Activated CD4-positive, alpha-beta T cell treated with anti-CD3 and anti-CD28 coated beads, Interleukin-2, amount 10 ng/mL, durations not matched to agents 7 days and 5 days (primary cell): ENCODE measurements at regions not wholly inside any gene's neighbourhood (a gene's known extent, or its start where the extent isn't known, plus 50 kb on each side); places are given as distances from the start of the nearest gene placed in this dataset.

Source experiments
- CTCF ChIA-PET: fragments of 350-600 bp; sonication (Branson Sonifier 250); formaldehyde crosslinking; loops from one replicate; lab custom pipeline; 2021; ENCODE audit warnings: antibody characterized with exemption; lab: Charles Lee
- POLR2A ChIA-PET: fragments of 350-600 bp; sonication (Branson Sonifier 250); formaldehyde crosslinking; loops from one replicate; lab custom pipeline; 2021; ENCODE audit warnings: antibody characterized with exemption; lab: Charles Lee
- DNase-seq: peaks from one replicate; pipeline ENCODE4 v3.0.0-alpha.2; 2020
- H3K27ac Mint-ChIP-seq: one replicate; pipeline ENCODE4 v1.8.0; 2021; ENCODE audit warnings: mild to moderate bottlenecking, moderate library complexity, mixed read lengths
- H3K27me3 Mint-ChIP-seq: one replicate; pipeline ENCODE4 v1.8.0; 2021; ENCODE audit warnings: mixed read lengths
- H3K36me3 Mint-ChIP-seq: one replicate; pipeline ENCODE4 v1.8.0; 2021; ENCODE audit warnings: low read depth, mixed read lengths
- H3K4me1 Mint-ChIP-seq: one replicate; pipeline ENCODE4 v1.8.0; 2021; ENCODE audit warnings: mixed read lengths
- H3K4me3 Mint-ChIP-seq: one replicate; pipeline ENCODE4 v1.8.0; 2021; ENCODE audit warnings: mild to moderate bottlenecking, moderate library complexity, mixed read lengths
- H3K9me3 Mint-ChIP-seq: one replicate; pipeline ENCODE4 v1.8.0; 2021; ENCODE audit warnings: mixed read lengths

DNA sequence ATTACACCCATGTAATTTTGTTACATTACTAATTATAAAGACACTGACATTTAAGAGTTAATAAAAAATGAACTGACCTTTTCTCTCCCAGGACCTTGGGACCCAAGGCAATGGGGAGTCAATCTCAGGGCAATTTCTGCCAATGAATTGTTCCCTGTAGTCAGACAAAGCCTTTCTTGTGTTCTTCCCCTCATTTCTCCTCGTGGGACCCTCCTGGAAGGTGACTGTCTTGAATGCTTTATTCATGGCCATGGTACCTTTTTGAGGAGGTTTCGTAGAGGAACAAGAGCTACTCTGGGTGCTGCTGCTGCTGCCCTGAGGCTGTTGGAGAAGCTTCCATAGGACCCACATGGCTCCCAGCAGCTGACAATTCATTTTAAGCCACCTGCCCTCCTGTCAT is 190.3 kb downstream of the SNX18 start:
- Mint-ChIP-seq H3K9me3 (peaks cover 2% of the 10 kb centered on the region), H3K27ac (no peak overlapping the region), H3K27me3 (peaks cover 3% of the 10 kb centered on the region), H3K4me1 (peaks cover 2% of the 10 kb centered on the region), H3K36me3 (peaks cover 2% of the 10 kb centered on the region), H3K4me3 (no peak overlapping the region)
- ChIA-PET CTCF (interaction anchor here (0.5 to 2.1 kb wide), 5 partner anchors 10 to 318 kb away, joined by 3 to 7 read pairs (median 3); no protein-coding TSS in a partner anchor), POLR2A (no interaction called here)
- DNase-seq = no peak

DNA sequence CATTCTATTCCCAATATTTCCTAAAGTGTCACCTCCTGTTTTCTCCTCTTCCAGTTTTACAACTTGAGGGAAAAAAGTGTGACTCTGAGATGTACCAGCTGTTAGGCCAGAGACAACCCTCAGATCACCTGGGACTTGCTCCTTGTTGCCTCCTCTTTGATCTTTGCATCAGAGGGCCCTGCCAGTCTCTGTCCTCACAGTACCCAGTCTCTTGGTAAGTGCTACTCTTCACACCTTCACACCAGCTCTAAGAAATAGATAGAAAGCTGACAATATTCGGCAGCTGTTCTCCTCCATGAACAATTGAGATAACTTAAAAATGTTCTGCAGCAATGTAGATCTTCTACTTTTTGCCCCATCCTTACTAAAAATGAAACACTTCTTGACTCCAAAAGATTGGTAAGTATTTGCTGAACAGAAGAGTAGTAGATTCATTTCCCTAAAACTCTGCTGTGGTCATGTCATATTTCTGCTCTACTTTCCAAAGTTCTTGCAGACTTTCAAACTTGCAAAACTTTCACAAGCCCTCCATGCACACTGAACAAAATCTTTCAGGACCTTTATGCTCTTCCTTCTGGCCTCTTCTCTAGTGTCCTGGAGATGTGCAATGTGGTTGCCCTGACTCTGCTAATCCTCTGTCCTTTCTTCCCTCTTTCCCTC is 188.6 kb downstream of the SNX18 start:
- H3K27me3 Mint-ChIP-seq = peaks cover 3% of the 10 kb centered on the region
- DNase-seq = no peak
- peaks cover 2% of the 10 kb centered on the region for H3K4me1 Mint-ChIP-seq
- H3K9me3 Mint-ChIP-seq = no peaks in the 10 kb centered on the region
- ChIA-PET POLR2A (no interaction called here), CTCF (interaction anchor here (0.6 to 2.1 kb wide), 3 partner anchors 9 to 1272 kb away, joined by 4 to 7 read pairs (median 5); partner anchors contain the start of gene SNX18)
- H3K27ac Mint-ChIP-seq = no peak overlapping the region
- no peak overlapping the region for H3K4me3 Mint-ChIP-seq
- no peaks in the 10 kb centered on the region for H3K36me3 Mint-ChIP-seq

DNA sequence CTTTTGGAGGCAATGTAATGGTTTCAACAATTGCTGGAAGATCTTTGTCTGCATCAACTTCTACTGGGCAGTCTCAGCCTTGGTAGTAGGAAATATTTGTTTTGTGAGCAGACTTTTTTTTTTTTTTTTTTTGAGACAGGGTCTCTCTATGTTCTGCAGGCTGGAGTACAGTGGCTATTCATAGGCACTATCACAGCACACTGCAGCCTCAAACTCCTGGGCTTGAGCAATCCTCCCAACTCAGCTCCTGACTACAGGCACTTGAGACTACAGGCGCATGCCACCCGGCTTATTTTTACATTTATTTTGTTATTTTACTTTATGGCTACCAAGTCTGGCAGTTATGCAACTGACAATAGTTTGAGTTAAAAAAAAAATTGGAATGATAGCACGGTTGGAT is 187.3 kb downstream of the SNX18 start:
- H3K9me3 Mint-ChIP-seq = no peaks in the 10 kb centered on the region
- no peak for DNase-seq
- no peak overlapping the region for H3K4me3 Mint-ChIP-seq
- ChIA-PET POLR2A (no interaction called here), CTCF (no interaction called here)
- H3K27me3 Mint-ChIP-seq = peaks cover 3% of the 10 kb centered on the region
- H3K4me1 Mint-ChIP-seq = peaks cover 2% of the 10 kb centered on the region
- H3K36me3 Mint-ChIP-seq = no peaks in the 10 kb centered on the region
- no peak overlapping the region for H3K27ac Mint-ChIP-seq

DNA sequence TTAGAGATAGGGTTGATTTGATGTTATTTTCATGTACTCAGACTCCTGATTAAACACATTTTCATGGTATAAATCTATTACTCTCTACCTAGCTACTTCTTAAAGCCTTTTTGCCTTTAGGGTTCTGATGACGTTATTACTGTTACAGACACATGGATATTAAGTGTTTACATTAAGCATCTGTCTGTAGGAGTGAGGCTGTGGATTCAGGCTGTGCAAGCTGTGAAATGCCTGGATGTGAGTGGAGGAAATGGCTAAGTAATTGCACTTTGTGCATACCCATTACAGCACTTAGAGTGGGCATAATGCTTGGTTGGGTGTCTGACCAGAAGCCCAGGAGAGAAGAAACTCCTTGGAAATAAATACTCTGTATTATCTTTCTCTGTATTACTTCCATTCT is 186.8 kb downstream of the SNX18 start:
- no peaks in the 10 kb centered on the region for H3K9me3 Mint-ChIP-seq
- POLR2A ChIA-PET = no interaction called here

DNA sequence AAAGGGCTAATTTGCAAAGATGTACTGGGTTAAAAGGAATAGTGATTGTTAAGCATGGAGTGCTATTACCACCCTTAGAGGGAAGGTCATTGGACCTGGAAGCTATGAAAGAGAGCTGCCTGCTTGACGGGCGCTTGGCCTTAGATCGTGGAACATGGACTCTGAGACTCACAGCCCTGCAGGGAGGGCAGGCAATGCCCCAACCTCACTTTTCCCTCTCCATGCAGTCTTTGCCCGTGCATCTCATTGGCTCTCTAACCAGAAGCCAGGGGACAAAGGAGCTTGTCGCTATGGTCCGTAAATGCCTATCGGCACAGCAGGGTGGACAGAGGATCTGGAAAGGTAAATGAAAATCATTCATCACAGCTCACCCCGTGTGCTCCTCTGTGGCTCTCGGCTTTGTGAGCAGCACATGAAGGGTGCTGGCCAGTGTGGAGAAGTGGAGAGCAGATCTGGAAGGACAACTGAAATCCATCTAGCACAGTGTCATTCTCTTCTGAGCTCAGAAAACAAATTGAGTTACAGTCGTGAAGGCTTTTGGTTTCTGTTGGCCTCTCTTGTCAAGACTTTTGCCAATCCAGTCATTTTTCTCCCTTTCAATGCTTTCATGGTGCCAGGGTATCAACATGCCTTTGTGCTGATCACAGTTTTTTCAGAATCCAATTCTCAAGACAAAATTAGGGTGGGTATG is 186.2 kb downstream of the SNX18 start:
- Mint-ChIP-seq H3K4me3 (no peak overlapping the region), H3K27ac (no peak overlapping the region), H3K9me3 (no peaks in the 10 kb centered on the region), H3K27me3 (peaks cover 3% of the 10 kb centered on the region), H3K4me1 (peaks cover 2% of the 10 kb centered on the region), H3K36me3 (no peaks in the 10 kb centered on the region)
- CTCF ChIA-PET = interaction anchor here (0.6 to 1.1 kb wide), 3 partner anchors 12 to 43 kb away, joined by 3 to 4 read pairs (median 3); no protein-coding TSS in a partner anchor
- POLR2A ChIA-PET = no interaction called here
- no peak for DNase-seq

More for the DNA sequence above, 186.8 kb downstream of the SNX18 start:
- Mint-ChIP-seq H3K27ac (no peak overlapping the region), H3K27me3 (peaks cover 3% of the 10 kb centered on the region), H3K4me1 (peaks cover 2% of the 10 kb centered on the region), H3K4me3 (no peak overlapping the region), H3K36me3 (no peaks in the 10 kb centered on the region)
- DNase-seq = no peak
- CTCF ChIA-PET = interaction anchor here (0.6 to 1.1 kb wide), 2 partner anchors 15 to 44 kb away, joined by 3 to 4 read pairs; no protein-coding TSS in a partner anchor

DNA sequence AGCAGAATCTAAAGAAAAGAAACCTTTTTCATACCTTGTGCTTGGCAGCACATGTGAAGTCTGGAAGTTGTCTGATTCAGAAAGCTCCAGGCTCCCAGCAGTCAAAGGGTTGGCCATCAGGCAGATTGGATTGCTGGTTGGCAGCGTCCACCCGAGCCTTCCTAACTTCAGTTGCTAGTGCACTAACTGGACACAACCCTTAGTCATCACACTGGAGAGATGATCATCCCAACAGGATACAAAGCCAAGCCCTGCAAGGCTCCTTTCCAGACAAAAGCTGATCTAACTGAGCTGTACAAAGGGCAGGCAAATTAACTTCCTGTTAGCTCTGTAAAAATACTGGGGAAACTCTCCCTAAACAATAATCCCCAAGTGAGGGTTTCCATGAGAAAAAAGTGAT is 185.6 kb downstream of the SNX18 start:
- peaks cover 2% of the 10 kb centered on the region for H3K4me1 Mint-ChIP-seq
- ChIA-PET CTCF (interaction anchor here (1.1 kb wide), 2 partner anchors 13 to 14 kb away, joined by 3 to 4 read pairs; no protein-coding TSS in a partner anchor), POLR2A (no interaction called here)

DNA sequence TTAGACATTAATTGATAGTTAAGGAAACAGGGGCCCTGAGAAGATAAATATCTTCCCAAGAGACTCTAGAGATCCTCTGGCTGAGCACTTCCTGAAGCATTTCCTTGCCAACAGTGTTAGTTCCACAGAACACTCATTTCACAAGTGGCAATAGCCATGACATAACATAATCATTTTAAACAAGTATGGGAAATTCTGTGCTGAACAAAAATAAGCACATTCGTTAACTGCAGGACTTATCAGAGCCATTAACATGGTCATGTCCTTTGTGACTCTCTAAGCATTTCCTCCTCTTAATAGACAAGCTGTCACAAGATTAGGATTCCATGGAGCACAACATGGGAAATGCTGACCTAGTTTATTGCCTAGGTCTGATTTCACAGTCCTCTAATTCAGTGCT is 184.9 kb downstream of the SNX18 start:
- no peaks in the 10 kb centered on the region for H3K36me3 Mint-ChIP-seq
- no peak overlapping the region for H3K27ac Mint-ChIP-seq
- peaks cover 2% of the 10 kb centered on the region for H3K4me1 Mint-ChIP-seq
- no peaks in the 10 kb centered on the region for H3K9me3 Mint-ChIP-seq
- CTCF ChIA-PET = interaction anchor here (1.1 kb wide), 1 partner anchor 14 kb away, joined by 3 read pairs; no protein-coding TSS in a partner anchor
- POLR2A ChIA-PET = no interaction called here
- no peak overlapping the region for H3K4me3 Mint-ChIP-seq
- peaks cover 3% of the 10 kb centered on the region for H3K27me3 Mint-ChIP-seq
- DNase-seq = no peak

More for the DNA sequence above, 185.6 kb downstream of the SNX18 start:
- no peak for DNase-seq
- H3K27me3 Mint-ChIP-seq = peaks cover 3% of the 10 kb centered on the region
- no peaks in the 10 kb centered on the region for H3K36me3 Mint-ChIP-seq
- H3K9me3 Mint-ChIP-seq = no peaks in the 10 kb centered on the region
- no peak overlapping the region for H3K4me3 Mint-ChIP-seq
- H3K27ac Mint-ChIP-seq = no peak overlapping the region

DNA sequence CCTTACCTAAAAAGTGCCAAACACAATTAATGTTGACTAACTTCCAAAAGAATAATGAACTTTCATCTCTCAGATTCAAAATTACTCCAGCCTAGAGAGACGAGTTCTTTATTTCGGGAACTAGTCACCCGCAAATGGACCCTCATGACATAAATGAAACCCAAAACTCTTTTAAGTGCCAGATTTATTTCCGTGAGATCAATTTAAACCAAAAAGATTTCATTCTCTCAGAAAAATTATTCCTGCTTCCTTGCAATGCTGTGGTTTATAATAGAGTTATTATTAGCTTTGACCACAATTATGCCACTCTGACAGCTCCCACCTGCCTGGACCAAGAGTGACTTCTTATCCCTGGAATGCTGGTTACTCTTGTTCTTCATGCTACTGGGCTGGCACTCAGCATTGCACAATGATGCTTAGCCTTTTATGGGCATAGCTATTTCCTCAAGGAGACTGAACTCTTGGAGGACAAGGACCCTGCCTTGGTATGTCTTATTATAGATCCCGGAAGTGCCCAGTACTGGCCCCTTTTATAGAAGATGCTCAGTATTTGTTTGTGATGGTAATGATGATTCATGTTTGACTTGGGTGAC is 183.5 kb downstream of the SNX18 start:
- peaks cover 2% of the 10 kb centered on the region for H3K27me3 Mint-ChIP-seq
- no peak overlapping the region for H3K27ac Mint-ChIP-seq
- no peaks in the 10 kb centered on the region for H3K9me3 Mint-ChIP-seq
- POLR2A ChIA-PET = interaction anchor here (0.6 kb wide), 1 partner anchor 91 kb away, joined by 3 read pairs; no protein-coding TSS in a partner anchor
- H3K4me1 Mint-ChIP-seq = peaks cover 1% of the 10 kb centered on the region
- H3K4me3 Mint-ChIP-seq = no peak overlapping the region
- no peaks in the 10 kb centered on the region for H3K36me3 Mint-ChIP-seq
- no peak for DNase-seq
- CTCF ChIA-PET = interaction anchor here (1.0 kb wide), 1 partner anchor 9 kb away, joined by 3 read pairs; no protein-coding TSS in a partner anchor

DNA sequence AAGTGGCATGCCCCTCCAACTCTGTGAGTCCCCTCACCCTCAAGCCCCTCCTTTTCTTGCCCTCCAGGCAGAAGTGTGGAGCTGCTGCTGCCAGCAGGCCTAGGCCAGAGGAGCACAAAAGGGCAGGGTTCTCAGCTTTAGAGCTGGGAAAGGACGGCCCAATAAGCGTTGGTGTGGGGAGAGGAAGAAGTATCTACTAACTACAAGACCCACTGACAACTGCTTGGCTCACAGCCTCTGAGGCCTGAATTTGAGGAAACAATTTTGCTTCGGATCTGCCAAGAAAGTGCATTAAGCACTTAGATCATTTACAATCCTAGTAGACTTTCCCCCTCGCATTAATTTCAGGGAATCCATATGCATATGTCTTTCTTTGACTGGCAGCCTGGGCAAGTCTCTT is 179.4 kb downstream of the SNX18 start:
- H3K36me3 Mint-ChIP-seq = no peaks in the 10 kb centered on the region
- no peak overlapping the region for H3K27ac Mint-ChIP-seq
- H3K27me3 Mint-ChIP-seq = no peaks in the 10 kb centered on the region
- peaks cover 1% of the 10 kb centered on the region for H3K9me3 Mint-ChIP-seq
- no peak overlapping the region for H3K4me3 Mint-ChIP-seq
- DNase-seq = no peak
- ChIA-PET POLR2A (no interaction called here), CTCF (interaction anchor here (1.8 kb wide), 1 partner anchor 10 kb away, joined by 7 read pairs; no protein-coding TSS in a partner anchor)
- H3K4me1 Mint-ChIP-seq = no peaks in the 10 kb centered on the region

DNA sequence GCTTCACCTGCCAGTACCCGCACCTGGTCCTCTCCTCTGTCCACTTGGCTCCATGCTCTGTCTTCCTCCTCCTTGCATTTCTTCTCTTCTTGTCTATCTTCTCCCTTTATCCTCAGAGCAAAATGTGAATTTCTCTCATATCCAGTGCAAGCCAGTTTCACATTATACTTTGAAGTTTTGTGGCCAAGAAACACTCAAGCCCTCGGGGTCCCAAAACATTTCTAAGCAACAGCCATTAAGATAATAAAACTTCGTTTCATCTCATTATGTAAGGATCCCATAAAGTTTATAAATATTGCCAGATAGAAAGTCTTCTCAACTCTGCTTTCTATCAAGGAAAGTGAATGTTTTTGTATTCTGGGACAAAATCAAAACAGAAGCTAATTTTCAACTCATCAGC is 178.8 kb downstream of the SNX18 start:
- H3K27me3 Mint-ChIP-seq = no peaks in the 10 kb centered on the region
- no peaks in the 10 kb centered on the region for H3K4me1 Mint-ChIP-seq
- H3K36me3 Mint-ChIP-seq = no peaks in the 10 kb centered on the region
- peaks cover 2% of the 10 kb centered on the region for H3K9me3 Mint-ChIP-seq
- H3K27ac Mint-ChIP-seq = no peak overlapping the region
- H3K4me3 Mint-ChIP-seq = no peak overlapping the region
- ChIA-PET CTCF (interaction anchor here (1.8 kb wide), 1 partner anchor 11 kb away, joined by 7 read pairs; no protein-coding TSS in a partner anchor), POLR2A (no interaction called here)
- no peak for DNase-seq

DNA sequence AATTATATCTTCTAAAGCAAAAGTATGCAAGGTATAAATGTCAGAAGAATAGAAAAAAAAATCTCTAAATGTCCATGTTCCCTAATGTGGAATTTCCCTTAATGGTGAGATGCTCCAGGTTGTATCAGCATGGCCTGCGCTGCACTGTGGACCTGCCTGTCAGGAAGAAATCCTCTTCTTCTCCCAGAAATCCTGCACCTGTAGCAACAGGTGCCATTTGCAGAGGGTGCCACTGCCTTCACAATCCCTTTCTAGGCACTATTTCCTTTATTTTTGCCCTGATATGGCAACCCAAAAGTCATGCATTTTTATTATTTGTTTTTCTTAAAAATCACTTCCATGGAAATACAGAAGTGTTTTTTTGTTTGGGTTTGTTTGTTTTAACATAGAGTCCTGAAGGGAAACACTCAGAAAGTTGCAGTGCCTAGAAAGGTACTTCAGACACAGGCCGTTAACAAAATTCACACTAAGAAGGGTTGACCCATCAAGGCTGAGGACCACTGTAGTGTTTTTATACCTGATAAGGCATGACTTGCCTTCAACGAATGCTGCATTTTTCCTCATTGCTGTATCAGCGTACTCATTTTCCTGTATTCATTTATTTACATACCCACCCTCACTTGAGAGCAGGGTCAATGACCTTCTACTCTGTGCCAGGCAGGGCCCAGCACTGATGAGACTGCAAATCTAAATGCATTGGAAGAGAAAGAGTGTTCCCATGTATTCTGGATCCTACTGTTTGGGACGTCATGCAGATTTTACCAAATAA is 177.8 kb downstream of the SNX18 start:
- POLR2A ChIA-PET = no interaction called here
- CTCF ChIA-PET = no interaction called here
- H3K36me3 Mint-ChIP-seq = no peaks in the 10 kb centered on the region
- no peak for DNase-seq
- no peaks in the 10 kb centered on the region for H3K4me1 Mint-ChIP-seq
- H3K27ac Mint-ChIP-seq = no peak overlapping the region
- H3K4me3 Mint-ChIP-seq = no peak overlapping the region
- H3K9me3 Mint-ChIP-seq = peaks cover 2% of the 10 kb centered on the region
- H3K27me3 Mint-ChIP-seq = no peaks in the 10 kb centered on the region

DNA sequence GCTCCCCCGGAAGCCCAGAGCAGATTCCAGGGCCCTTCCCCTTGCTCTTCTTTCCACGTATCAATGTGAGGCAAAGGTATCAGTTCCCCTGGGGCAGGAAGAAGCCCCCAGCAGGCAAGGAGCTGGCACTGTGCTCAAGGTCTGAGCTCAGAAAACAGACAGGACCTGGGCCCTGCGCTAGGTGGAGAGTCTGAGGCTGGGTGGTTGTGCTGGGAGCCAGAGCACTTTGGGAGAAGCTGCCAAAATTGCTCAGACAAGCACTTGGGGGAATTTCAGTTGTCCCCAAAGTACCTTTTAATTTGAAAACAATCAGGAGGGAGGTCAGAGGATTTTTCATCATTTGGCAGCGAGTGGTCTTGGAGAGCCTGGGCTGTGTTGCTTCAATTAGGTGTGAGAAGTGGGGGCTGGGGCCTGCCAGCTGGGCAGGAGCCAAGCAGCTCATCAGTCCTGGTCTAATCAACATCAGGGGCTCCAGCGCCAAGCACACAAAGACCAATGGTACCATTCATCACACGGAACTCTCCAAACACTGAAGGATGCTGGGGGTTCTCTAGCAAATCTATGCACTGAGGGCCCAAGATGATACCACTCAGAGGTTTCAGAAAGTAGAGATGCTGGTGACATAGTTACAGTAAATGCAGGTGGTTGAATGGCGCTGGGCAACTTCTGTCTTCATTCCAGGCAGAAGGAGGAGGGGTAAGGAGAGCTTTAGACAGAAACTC is 176.5 kb downstream of the SNX18 start:
- no peaks in the 10 kb centered on the region for H3K36me3 Mint-ChIP-seq
- DNase-seq = no peak
- no peak overlapping the region for H3K27ac Mint-ChIP-seq
- no peaks in the 10 kb centered on the region for H3K4me1 Mint-ChIP-seq
- H3K9me3 Mint-ChIP-seq = peaks cover 4% of the 10 kb centered on the region
- ChIA-PET POLR2A (no interaction called here), CTCF (no interaction called here)
- H3K27me3 Mint-ChIP-seq = peaks cover 2% of the 10 kb centered on the region
- no peak overlapping the region for H3K4me3 Mint-ChIP-seq
